DOHH2 (cell line): ENCODE measurements at regions not wholly inside any gene's neighbourhood (a gene's known extent, or its start where the extent isn't known, plus 50 kb on each side); places are given as distances from the start of the nearest gene placed in this dataset.

Experiments
- CTCF ChIP-seq: fragments of 200-600 bp; sonication (generic); IDR thresholded peaks from one replicate; pipeline ENCODE4 v1.5.1; 2014; ENCODE audit warnings: antibody characterized with exemption, mild to moderate bottlenecking, low read depth, low read length; ENCODE audit not compliant: poor library complexity, severe bottlenecking
- EZH2phosphoT487 ChIP-seq: fragments of 200-600 bp; sonication (generic); IDR thresholded peaks from 2 replicates; pipeline ENCODE4 v1.6.1; 2017; ENCODE audit warnings: borderline replicate concordance, mild to moderate bottlenecking, antibody characterized with exemption, low read length, moderate library complexity, mixed read lengths

- TF ChIP-seq EZH2phosphoT487 = no peak
- no peak for TF ChIP-seq CTCF
These were observed 135.1 kb downstream of the SNAPC1 start for GRCh38 chr14:61897300-61897699.
